NB4 (cell line): ENCODE measurements at regions not wholly inside any gene's neighbourhood (a gene's known extent, or its start where the extent isn't known, plus 50 kb on each side); places are given as distances from the start of the nearest gene placed in this dataset.

Experiments used
- DNase-seq: peaks from one replicate; pipeline ENCODE4 v3.0.0; 2010; ENCODE audit warnings: low read depth
- H3K4me3 ChIP-seq: one replicate; pipeline ENCODE4 v1.5.1; 2011; ENCODE audit warnings: mild to moderate bottlenecking, low read depth, low read length, moderate library complexity
- MYC ChIP-seq: IDR thresholded peaks from 2 replicates; pipeline ENCODE4 v1.6.1; 2011; ENCODE audit warnings: low read depth, low read length
- POLR2A ChIP-seq: IDR thresholded peaks from 2 replicates; pipeline ENCODE4 v1.6.1; 2011; ENCODE audit warnings: mild to moderate bottlenecking; ENCODE audit not compliant: insufficient read length; ENCODE audit errors: extremely low read depth
- TF ChIP-seq, protein P1 (sequence below): IDR thresholded peaks from 2 replicates; pipeline ENCODE4 v1.6.1; 2011; ENCODE audit warnings: low read depth, low read length
- TF ChIP-seq, protein P2 (sequence below): IDR thresholded peaks from one replicate; pipeline ENCODE4 v1.5.1; 2012; ENCODE audit warnings: low read depth, low read length

DNA sequence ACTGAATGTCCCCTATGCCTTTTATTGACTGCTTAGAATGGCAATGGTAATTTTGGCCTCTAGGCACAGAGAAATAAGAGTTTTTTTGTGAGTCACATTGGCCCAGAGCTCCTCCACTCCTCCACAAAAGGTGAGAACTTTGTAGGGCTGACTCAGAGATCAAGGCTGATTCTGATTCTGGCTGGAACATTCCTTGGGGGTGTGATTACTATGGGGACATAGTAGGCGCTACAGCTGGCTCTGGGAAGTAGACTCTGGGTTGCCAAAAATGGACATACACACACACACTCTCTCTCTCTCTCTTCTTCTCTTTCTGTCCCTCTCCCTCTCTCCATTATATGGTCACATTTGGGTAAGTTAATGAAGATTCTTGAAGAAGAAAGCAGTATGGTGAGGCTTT is 174.6 kb upstream of the DDHD1 start:
- no peak overlapping the region for H3K4me3 ChIP-seq
- no peak for TF ChIP-seq MYC
- no peak for DNase-seq

DNA sequence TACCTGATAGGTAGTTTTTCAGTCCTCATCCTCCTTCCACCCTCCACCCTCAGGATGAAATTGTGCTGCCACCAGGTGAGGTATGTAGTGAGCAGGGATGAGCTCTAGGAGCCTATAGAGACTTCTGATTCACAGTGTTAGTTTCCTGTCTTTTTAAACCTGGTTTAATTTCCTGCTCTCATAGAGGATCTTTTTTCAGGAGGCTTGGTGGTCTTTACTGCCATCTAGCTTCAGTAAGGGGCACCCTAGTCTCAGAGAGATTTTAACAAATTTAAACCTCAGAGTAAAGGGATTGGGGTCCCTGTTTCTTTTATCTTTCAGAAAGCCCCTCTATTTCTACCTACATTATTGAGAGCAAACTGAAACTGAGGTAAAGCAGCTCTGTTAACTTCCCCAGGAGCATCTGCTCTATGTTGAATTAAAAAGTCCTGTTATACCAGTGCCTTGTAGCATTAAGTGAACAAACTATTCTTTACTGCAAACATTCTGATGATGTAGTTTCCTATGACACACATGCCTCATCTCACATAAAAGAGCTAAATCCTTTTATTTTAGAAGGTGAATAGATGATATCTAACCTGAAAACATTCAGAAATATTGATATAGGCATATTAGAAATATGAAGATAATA is 172.2 kb upstream of the DDHD1 start:
- TF ChIP-seq MYC, result no peak
- TF ChIP-seq, protein P1, sequence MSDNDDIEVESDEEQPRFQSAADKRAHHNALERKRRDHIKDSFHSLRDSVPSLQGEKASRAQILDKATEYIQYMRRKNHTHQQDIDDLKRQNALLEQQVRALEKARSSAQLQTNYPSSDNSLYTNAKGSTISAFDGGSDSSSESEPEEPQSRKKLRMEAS, result no peak
- no peak for TF ChIP-seq POLR2A
- TF ChIP-seq, protein P2, sequence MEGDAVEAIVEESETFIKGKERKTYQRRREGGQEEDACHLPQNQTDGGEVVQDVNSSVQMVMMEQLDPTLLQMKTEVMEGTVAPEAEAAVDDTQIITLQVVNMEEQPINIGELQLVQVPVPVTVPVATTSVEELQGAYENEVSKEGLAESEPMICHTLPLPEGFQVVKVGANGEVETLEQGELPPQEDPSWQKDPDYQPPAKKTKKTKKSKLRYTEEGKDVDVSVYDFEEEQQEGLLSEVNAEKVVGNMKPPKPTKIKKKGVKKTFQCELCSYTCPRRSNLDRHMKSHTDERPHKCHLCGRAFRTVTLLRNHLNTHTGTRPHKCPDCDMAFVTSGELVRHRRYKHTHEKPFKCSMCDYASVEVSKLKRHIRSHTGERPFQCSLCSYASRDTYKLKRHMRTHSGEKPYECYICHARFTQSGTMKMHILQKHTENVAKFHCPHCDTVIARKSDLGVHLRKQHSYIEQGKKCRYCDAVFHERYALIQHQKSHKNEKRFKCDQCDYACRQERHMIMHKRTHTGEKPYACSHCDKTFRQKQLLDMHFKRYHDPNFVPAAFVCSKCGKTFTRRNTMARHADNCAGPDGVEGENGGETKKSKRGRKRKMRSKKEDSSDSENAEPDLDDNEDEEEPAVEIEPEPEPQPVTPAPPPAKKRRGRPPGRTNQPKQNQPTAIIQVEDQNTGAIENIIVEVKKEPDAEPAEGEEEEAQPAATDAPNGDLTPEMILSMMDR, result peak; percentile 4
- DNase-seq, result peak; percentile 4
- H3K4me3 ChIP-seq, result no peak overlapping the region

DNA sequence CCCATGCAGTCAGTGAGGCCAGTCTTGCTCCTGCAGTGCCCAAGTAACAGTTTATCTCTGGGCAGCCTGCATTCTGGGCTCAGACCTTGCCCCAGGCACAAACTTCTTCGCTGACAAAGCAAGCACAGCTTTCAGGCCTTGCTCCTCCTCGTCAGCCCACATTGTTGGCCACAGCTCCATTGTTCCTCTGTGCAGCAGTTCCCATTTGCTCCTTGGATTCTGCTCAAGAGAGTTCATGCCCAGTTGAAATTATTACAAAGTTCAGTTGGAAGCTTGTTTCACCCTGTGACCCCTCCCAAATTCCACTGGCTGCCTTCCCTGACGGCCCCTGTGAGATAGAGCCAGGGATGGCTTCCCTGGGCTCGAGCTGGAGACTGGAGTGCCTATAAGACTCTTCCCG is 163.4 kb upstream of the DDHD1 start:
- TF ChIP-seq MYC, result no peak
- TF ChIP-seq, protein P1, result no peak
- TF ChIP-seq, protein P2, result no peak
- TF ChIP-seq POLR2A, result no peak

DNA sequence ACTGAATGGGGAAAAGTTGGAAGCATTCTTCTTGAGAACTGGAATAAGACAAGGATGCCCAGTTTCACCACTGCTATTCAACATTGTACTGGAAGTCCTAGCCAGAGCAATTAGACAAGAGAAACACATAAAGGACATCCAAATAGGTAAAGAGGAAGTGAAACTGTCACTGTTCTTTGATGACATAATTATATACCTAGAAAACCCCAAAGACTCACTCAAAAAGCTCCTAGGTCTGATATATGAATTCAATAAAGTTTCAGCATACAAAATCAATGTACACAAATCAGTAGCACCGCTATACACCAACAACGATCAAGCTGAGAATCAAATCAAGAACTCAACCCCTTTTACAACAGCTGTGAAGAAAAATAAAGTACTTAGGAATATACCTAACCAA is 157.3 kb upstream of the DDHD1 start:
- TF ChIP-seq MYC (no peak), POLR2A (no peak)
- TF ChIP-seq, protein P2, result no peak
- no peak for DNase-seq
- H3K4me3 ChIP-seq, result no peak overlapping the region

More for the DNA sequence above, 163.4 kb upstream of the DDHD1 start:
- H3K4me3 ChIP-seq, result no peak overlapping the region
- DNase-seq, result no peak

DNA sequence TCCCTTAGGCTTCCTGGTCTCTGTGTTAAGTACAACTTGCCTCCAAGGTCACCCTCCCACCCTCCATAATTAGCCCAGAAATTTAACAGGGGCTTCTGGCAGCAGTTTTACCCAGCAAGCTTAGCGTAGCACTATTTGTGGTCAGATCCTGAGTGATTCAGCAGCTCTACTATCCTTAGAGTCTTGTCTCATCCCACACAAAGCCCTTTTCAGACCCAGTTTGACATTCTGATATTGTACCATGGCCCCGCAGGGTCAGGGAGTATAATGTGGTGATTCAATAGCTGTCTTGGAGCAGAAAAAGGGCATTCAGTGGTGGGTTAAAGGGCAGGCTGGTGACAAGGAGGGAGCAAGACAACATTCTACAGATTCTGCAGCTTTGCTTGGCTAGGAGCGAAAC is 153.8 kb upstream of the DDHD1 start:
- TF ChIP-seq, protein P2, result no peak
- TF ChIP-seq, protein P1, result no peak
- TF ChIP-seq MYC (no peak), POLR2A (no peak)
- DNase-seq, result peak; percentile 24
- H3K4me3 ChIP-seq, result peak overlapping the region; percentile 59

DNA sequence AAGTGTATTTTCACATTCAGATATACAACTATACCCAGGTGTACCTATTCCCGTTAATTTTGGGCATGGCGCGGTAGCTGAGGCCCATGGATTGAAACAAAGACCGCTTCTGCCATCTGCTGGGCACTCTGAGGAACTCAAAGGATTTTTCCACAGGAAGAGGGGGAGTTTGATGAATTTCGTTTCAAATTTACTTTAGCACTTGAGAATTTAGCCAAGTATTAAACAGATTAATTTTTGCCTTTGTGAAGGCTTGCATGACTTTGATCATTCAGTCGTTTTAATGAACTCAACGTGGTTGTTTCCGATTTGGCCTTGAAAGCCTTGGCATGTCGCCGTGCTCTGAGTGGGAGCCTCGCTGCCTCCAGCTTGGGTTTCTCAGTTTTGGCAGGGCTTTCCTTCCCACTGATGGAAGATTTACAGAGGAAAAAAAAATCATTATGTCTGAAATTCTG is 153.2 kb upstream of the DDHD1 start:
- peak; percentile 52 for DNase-seq
- TF ChIP-seq MYC (no peak), POLR2A (no peak)
- TF ChIP-seq, protein P2, result peak; percentile 62
- TF ChIP-seq, protein P1, result no peak
- peak overlapping the region; percentile 59 for H3K4me3 ChIP-seq
